Natural killer cell (primary cell): ENCODE measurements at regions not wholly inside any gene's neighbourhood (a gene's known extent, or its start where the extent isn't known, plus 50 kb on each side); places are given as distances from the start of the nearest gene placed in this dataset.
A peak's percentile ranks its signal among the peaks of the same experiment; 100 is the strongest.

Experiments
- ATAC-seq, 3 donors: fragments of 150-1000 bp in 2 of 3; fragments of 200-7000 bp in 1 of 3; cut with Tn5 transposase; 1 replicate in 1 of 3; 2 replicates in 2 of 3; pipeline ENCODE4 v1.10.0; 2021; ENCODE audit warnings: mild to moderate bottlenecking in 2 of 3, moderate library complexity in 2 of 3
- DNase-seq, 2 donors: peaks; one replicate each; pipeline versions ENCODE4 v3.0.0 to v3.0.0-alpha.2; 2013 to 2021; ENCODE audit warnings: mixed read lengths in 1 of 2
- H3K27ac ChIP-seq: one replicate; pipeline ENCODE4 v1.5.1; 2013; ENCODE audit warnings: mild to moderate bottlenecking, low read length
- H3K27me3 ChIP-seq: one replicate; pipeline ENCODE4 v1.6.1; 2013; ENCODE audit warnings: low read length; ENCODE audit not compliant: control insufficient read depth, insufficient read depth
- H3K36me3 ChIP-seq: one replicate; pipeline ENCODE4 v1.6.1; 2013; ENCODE audit warnings: low read length; ENCODE audit not compliant: control insufficient read depth, insufficient read depth
- H3K4me1 ChIP-seq: one replicate; pipeline ENCODE4 v1.6.1; 2013; ENCODE audit warnings: low read length; ENCODE audit not compliant: control insufficient read depth, insufficient read depth
- H3K4me3 ChIP-seq: one replicate; pipeline ENCODE4 v1.5.1; 2013; ENCODE audit warnings: low read length
- H3K9me3 ChIP-seq: one replicate; pipeline ENCODE4 v1.6.1; 2013; ENCODE audit warnings: low read length; ENCODE audit not compliant: control insufficient read depth, insufficient read depth
- H3K27ac Mint-ChIP-seq, 2 donors: one replicate each; pipeline ENCODE4 v1.8.0; 2022; ENCODE audit warnings: mild to moderate bottlenecking in 2 of 2, mixed read lengths in 2 of 2, moderate library complexity in 1 of 2
- H3K27me3 Mint-ChIP-seq, 2 donors: one replicate each; pipeline ENCODE4 v1.8.0; 2022; ENCODE audit warnings: low read depth in 2 of 2, mixed read lengths in 2 of 2
- H3K36me3 Mint-ChIP-seq: one replicate; pipeline ENCODE4 v1.8.0; 2022; ENCODE audit warnings: mixed read lengths
- H3K4me1 Mint-ChIP-seq, 2 donors: one replicate each; pipeline ENCODE4 v1.8.0; 2022; ENCODE audit warnings: mixed read lengths in 2 of 2
- H3K4me3 Mint-ChIP-seq: one replicate; pipeline ENCODE4 v1.8.0; 2022; ENCODE audit warnings: mild to moderate bottlenecking, moderate library complexity, mixed read lengths
- H3K9me3 Mint-ChIP-seq, 2 donors: one replicate each; pipeline ENCODE4 v1.8.0; 2022; ENCODE audit warnings: mixed read lengths in 2 of 2
- WGBS: methylation state at CpG from one replicate; pipeline ENCODE4 v1.1.7; 2013; ENCODE audit warnings: missing lambda C conversion rate; ENCODE audit not compliant: insufficient coverage; 5-methylcytosine and 5-hydroxymethylcytosine counted together
- intact Hi-C: fragments of 100-400 bp; cut with micrococcal nuclease; formaldehyde crosslinking; loops from one replicate; pipeline ENCODE4 v1.14.2; 2022
- TF ChIP-seq, protein P1 (sequence below): fragments of 200-600 bp; IDR thresholded peaks from one replicate; pipeline ENCODE4 v1.8.0; 2022; ENCODE audit warnings: antibody characterized with exemption

DNA sequence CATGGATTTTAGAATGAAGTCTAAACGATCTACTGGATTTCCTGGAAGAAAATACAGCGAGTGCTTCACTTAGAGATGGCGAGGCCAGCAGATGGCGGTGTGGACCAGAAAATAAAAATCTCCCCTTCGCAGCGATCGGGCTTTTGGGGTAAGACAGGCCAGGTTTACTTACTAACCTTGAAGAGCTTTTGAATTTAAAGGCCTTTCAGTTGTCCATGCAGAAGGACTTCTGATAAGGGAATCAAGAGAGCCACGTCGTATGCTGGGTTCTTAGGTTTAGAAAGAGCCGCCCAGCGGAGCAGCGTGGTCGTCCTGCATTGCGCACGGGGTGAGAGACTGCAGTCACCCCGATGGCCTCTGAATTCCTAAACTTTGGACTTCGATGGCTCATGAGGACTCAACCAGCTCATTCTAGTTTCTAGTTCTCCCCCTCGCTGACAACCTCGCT is 125.2 kb upstream of the RALGAPA2 start:
- no peaks in the 10 kb centered on the region for H3K4me1 ChIP-seq
- no peak overlapping the region for H3K4me3 ChIP-seq
- no peaks in the 10 kb centered on the region for H3K27me3 ChIP-seq
- TF ChIP-seq, protein P1, sequence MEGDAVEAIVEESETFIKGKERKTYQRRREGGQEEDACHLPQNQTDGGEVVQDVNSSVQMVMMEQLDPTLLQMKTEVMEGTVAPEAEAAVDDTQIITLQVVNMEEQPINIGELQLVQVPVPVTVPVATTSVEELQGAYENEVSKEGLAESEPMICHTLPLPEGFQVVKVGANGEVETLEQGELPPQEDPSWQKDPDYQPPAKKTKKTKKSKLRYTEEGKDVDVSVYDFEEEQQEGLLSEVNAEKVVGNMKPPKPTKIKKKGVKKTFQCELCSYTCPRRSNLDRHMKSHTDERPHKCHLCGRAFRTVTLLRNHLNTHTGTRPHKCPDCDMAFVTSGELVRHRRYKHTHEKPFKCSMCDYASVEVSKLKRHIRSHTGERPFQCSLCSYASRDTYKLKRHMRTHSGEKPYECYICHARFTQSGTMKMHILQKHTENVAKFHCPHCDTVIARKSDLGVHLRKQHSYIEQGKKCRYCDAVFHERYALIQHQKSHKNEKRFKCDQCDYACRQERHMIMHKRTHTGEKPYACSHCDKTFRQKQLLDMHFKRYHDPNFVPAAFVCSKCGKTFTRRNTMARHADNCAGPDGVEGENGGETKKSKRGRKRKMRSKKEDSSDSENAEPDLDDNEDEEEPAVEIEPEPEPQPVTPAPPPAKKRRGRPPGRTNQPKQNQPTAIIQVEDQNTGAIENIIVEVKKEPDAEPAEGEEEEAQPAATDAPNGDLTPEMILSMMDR: peak; percentile 55
- H3K9me3 ChIP-seq: no peaks in the 10 kb centered on the region
- DNase-seq (peak in 1 of 2 donors; percentile 40), ATAC-seq (peak in 1 of 3 donors; percentile 39)
- H3K27me3 Mint-ChIP-seq: peaks cover 10 to 21% of the 10 kb centered on the region in 2 donors
- H3K36me3 Mint-ChIP-seq: no peaks in the 10 kb centered on the region
- no peak overlapping the region for H3K27ac Mint-ChIP-seq
- 36% methylated on average over 18 of the region's 19 CpGs for WGBS
- no peak overlapping the region for H3K27ac ChIP-seq
- no peak overlapping the region for H3K4me3 Mint-ChIP-seq
- intact Hi-C loops: no loop called here
- H3K4me1 Mint-ChIP-seq: peaks cover 0 to 4% of the 10 kb centered on the region in 2 donors
- no peaks in the 10 kb centered on the region for H3K36me3 ChIP-seq
- H3K9me3 Mint-ChIP-seq: no peaks in the 10 kb centered on the region

DNA sequence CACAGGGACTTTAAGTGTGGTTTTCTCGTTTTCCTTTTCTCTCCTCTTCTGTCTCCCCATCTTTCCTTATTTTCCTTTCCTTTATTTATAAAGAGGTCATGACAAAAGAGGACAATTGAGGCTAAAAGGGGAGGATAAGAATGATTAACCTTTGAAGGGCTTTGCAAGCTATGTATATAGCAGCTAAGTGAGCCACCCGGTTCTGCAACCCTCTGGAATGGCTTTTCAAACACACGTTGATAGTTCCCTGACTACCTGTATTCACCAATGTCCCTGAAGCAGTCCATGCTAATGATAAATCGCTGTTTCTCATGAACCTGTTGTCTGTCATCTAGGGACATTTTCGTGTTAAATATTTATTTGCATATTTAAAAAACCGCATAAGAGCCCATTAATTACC is 124.4 kb upstream of the RALGAPA2 start:
- H3K27ac ChIP-seq: no peak overlapping the region
- no peaks in the 10 kb centered on the region for H3K36me3 ChIP-seq
- no peaks in the 10 kb centered on the region for H3K9me3 Mint-ChIP-seq
- TF ChIP-seq, protein P1: no peak
- H3K36me3 Mint-ChIP-seq: no peaks in the 10 kb centered on the region
- H3K4me1 ChIP-seq: no peaks in the 10 kb centered on the region
- intact Hi-C loops: no loop called here
- WGBS: 71% methylated on average over 5 of the region's 6 CpGs
- no peaks in the 10 kb centered on the region for H3K9me3 ChIP-seq
- no peak overlapping the region for H3K27ac Mint-ChIP-seq
- H3K4me1 Mint-ChIP-seq: peaks cover 0 to 4% of the 10 kb centered on the region in 2 donors
- H3K4me3 ChIP-seq: no peak overlapping the region
- DNase-seq: no peak
- H3K4me3 Mint-ChIP-seq: no peak overlapping the region
- peaks cover 10 to 21% of the 10 kb centered on the region in 2 donors for H3K27me3 Mint-ChIP-seq
- no peaks in the 10 kb centered on the region for H3K27me3 ChIP-seq
- no peak for ATAC-seq

DNA sequence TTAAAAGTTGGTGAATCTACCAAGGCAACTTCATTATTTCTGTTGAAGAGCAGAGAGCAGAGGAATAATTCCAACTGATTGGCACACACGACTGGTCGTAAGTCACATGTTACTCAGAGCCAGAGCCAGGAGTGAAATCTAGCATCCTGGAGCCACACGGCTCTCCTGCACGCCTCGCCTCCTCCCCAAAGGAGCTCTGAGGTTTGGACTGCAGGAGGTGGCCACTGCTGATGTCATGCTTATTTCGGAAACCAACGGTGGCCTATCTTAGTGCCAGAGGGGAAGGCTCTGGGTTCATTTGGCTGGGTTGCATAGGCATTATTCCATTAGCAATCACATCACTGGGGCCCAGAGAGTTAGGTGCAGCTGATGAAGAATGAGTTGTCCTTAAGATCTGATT is 123.5 kb upstream of the RALGAPA2 start:
- Mint-ChIP-seq H3K4me1 (peaks cover 0 to 4% of the 10 kb centered on the region in 2 donors), H3K27me3 (peaks cover 10 to 21% of the 10 kb centered on the region in 2 donors), H3K9me3 (no peaks in the 10 kb centered on the region), H3K4me3 (no peak overlapping the region), H3K27ac (no peak overlapping the region), H3K36me3 (no peaks in the 10 kb centered on the region)
- WGBS: 58% methylated on average over 7 of the region's 7 CpGs
- H3K36me3 ChIP-seq: no peaks in the 10 kb centered on the region
- no peak overlapping the region for H3K4me3 ChIP-seq
- H3K27ac ChIP-seq: no peak overlapping the region
- no peaks in the 10 kb centered on the region for H3K9me3 ChIP-seq
- intact Hi-C loops: no loop called here
- ATAC-seq: no peak
- no peaks in the 10 kb centered on the region for H3K4me1 ChIP-seq
- H3K27me3 ChIP-seq: no peaks in the 10 kb centered on the region
- TF ChIP-seq, protein P1: no peak
- DNase-seq: no peak

DNA sequence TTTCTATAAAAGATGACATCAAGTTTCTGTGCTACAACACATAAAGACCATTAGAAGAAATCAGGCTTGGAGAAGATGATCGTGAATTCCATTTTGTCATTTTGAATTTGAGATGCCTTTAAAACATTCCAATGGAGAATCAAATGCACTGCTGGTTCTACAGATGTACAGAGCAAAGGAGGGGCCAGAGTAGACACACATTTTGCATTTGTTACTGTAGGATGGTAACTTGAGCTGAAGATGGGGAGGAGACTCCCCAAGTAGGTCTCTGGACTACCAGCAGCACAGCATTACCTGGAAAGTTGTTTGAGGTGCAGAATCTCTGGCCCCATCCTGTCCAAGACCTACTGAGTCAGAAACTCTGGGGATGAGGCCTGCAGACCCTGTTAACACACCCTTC is 121.6 kb upstream of the RALGAPA2 start:
- Mint-ChIP-seq H3K36me3 (no peaks in the 10 kb centered on the region), H3K9me3 (no peaks in the 10 kb centered on the region), H3K4me3 (no peak overlapping the region), H3K27ac (no peak overlapping the region), H3K4me1 (peaks cover 0 to 4% of the 10 kb centered on the region in 2 donors), H3K27me3 (peaks cover 10 to 21% of the 10 kb centered on the region in 2 donors)
- 91% methylated on average over 1 of the region's 1 CpG for WGBS
- Histone ChIP-seq H3K36me3 (no peaks in the 10 kb centered on the region), H3K4me3 (no peak overlapping the region), H3K4me1 (no peaks in the 10 kb centered on the region), H3K27ac (no peak overlapping the region), H3K9me3 (no peaks in the 10 kb centered on the region), H3K27me3 (no peaks in the 10 kb centered on the region)
- DNase-seq: no peak
- intact Hi-C loops: no loop called here
- ATAC-seq: no peak
- TF ChIP-seq, protein P1: no peak
